AG09319 (cell line): ENCODE measurements at regions not wholly inside any gene's neighbourhood (a gene's known extent, or its start where the extent isn't known, plus 50 kb on each side); places are given as distances from the start of the nearest gene placed in this dataset.
"Not testable (repeated sequence)": the region's sequence is repeated elsewhere in the genome, so short reads cannot be mapped to it uniquely, and the experiment has no call there.

Experiments
- DNase-seq: peaks from one replicate; pipeline ENCODE4 v3.0.0-alpha.2; 2010; ENCODE audit warnings: low read depth; ENCODE audit errors: extremely low read depth
- TF ChIP-seq, protein P1 (sequence below): IDR thresholded peaks from 2 replicates; pipeline ENCODE4 v1.5.1; 2011; ENCODE audit warnings: low read depth, mild to moderate bottlenecking, inconsistent platforms, low read length, moderate library complexity

DNA sequence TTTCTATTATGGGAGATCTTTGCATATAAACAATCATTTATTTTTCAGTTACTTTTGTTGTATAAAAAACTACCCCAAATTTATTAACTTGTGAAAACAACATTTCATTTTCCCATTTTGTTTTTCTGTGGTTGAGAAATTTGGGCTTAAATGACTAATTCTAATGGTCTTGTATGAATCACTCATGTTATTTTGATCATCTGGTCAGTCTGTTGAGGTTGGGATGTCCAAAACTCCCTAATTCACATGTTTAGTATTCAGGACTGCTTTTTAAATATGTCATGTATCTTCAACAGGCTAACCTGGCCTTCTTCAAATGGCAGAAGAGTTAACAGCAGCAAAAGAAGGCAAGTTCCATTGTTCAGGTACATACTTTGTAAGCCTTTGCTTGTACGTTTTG is 788.1 kb downstream of the TRIB2 start:
- no peak for DNase-seq
- TF ChIP-seq, protein P1, sequence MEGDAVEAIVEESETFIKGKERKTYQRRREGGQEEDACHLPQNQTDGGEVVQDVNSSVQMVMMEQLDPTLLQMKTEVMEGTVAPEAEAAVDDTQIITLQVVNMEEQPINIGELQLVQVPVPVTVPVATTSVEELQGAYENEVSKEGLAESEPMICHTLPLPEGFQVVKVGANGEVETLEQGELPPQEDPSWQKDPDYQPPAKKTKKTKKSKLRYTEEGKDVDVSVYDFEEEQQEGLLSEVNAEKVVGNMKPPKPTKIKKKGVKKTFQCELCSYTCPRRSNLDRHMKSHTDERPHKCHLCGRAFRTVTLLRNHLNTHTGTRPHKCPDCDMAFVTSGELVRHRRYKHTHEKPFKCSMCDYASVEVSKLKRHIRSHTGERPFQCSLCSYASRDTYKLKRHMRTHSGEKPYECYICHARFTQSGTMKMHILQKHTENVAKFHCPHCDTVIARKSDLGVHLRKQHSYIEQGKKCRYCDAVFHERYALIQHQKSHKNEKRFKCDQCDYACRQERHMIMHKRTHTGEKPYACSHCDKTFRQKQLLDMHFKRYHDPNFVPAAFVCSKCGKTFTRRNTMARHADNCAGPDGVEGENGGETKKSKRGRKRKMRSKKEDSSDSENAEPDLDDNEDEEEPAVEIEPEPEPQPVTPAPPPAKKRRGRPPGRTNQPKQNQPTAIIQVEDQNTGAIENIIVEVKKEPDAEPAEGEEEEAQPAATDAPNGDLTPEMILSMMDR = no peak

DNA sequence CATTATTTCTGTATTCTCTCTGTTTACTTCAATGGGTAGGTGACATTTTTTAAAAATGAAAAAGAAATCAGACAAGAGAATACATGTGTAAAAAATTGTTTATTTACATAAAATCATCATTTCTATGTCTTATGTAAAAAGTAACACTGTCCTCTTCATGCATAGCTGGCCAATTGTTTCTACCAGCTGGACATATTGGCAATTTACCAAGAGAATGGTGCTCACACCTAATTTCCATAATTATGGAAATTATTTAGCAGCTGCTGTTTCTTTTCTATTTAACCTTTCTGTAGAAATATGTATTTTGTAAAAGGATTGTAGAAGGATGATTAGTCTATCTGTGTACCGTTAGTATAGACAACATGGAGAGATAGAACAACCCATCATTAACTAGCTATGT is 791.9 kb downstream of the TRIB2 start:
- TF ChIP-seq, protein P1 = no peak
- no peak for DNase-seq

DNA sequence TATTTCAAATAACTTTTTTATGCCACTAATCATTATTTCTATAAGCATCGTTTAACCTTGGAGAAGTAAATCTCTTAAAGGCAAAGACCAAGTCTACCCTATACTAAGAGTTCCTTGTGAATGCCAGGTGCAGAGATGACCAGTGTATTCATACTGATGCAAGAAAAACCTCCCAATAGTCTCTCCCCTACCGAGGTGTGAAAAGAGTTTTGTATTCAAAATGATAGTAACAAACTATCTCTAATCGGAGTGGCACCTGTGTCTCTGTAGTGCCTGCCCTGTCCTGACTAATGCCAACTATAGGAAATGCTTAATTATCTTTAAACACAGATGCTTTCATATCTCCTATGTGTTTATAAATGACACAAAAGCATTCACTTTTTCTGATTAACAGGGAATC is 798.5 kb downstream of the TRIB2 start:
- no peak for DNase-seq
- TF ChIP-seq, protein P1 = no peak

DNA sequence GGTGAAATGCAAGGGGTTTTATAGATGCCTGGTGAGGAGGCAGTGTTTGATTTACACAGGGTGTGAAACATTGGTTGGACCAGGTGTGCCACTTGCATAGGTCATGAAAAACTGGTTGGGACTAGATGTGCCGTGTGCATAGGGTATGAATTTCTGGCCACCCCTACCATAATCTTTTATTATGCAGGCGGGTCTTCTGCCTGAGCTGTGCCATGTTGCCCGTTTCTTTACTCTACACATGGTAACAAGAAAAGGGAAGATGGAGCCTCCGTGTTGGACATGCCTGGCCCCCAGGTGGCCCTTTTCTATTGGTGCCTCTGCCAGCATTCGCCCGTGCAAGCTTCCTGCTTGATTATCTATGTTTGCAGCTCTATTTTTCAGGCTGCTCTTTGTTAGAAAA is 805.4 kb downstream of the TRIB2 start:
- DNase-seq = no peak
- TF ChIP-seq, protein P1 = no peak

DNA sequence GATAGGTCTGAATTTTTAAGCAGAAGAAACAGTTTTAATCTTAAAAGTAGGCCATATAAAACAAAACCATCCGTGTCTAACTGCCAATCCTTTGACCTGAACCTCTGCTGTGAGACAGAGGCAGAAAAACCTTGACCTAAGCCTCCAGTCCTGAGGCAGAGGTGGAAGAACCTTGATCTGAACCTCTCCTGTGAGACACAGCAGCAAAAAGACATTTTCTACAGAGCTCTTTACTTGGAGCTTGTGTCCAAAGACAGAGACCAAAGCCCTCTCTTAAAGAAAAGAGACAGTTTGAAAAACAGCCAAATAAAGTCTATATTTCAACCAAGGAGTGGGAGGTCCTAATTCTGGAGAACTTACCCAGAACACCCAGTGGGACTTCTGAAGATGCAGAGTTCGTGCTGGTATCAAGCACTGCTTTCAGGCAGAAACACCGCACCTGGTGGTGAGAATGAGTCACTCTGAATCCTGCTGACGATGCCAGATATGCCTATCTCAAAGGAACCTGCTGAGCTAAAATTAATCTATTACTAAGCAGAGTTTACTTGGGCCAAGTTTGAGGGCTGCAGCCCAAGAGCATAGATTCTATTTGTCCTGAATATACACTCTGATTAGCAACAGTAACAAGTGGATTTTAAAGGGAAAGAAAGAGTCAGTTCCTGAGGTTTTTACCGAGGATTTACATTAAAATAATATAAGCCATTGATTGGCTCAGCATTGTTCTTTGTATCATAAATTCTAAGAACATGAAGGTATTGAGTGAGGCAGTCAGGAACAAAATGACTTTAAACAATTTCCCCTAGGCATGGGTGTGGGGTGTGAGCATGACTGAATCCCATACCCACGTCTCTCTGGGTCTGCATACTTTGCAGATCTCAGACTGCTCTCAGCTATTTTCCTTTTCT is 806.4 kb downstream of the TRIB2 start:
- DNase-seq = no peak

DNA sequence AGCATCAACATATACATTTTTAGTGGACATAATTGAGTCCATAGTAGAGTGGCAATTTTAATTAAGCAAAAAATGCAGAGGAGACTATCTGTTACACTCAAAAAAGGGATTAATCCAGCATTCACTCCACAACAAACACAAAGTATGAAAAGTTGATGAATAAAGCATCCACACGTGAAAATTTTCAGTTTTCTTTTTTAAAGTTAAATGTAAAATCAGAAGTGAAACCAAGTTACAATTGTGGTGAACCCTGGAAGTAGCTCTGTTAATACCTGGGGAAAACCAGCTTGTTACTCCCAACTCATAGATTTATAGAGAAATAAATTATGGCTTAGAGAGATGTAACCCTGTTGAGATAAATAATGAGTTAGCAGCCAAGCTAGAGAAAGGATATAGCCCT is 807.8 kb downstream of the TRIB2 start:
- no peak for DNase-seq
- TF ChIP-seq, protein P1 = no peak

More for the DNA sequence above, 806.4 kb downstream of the TRIB2 start:
- TF ChIP-seq, protein P1 = no peak

DNA sequence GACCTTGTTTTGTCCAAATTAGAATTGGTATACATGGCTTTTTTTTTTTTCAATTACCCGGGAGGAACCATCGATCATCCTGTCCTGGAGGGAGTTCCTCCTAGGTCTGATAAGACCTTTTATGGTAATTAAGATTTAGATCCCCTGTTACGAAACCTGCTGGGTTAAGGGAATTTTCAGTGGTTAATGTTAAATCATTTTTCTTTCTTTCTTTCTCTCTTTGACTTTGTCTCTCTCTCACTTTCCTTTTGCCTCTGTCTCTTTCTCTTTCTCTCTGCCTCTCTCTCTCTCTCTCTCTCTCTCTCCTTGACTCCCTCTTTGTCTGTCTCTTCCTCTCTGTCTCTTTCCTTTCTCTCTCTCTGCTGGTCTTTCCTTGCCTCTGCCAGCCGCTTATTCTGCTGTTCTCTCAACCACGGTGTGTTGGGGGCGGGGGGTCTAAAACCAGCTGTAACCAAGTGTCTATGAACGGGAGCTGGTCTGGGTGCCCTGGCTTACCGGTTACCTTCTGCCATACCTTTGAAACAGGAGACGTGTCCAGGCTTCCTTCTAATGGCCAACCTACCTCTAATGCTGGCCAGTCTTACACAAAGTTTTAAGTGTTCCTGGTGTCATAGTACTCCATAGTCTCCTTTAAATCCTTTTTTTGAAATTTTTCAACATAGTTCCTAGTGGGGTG is 815.1 kb downstream of the TRIB2 start:
- DNase-seq = not testable (repeated sequence)

DNA sequence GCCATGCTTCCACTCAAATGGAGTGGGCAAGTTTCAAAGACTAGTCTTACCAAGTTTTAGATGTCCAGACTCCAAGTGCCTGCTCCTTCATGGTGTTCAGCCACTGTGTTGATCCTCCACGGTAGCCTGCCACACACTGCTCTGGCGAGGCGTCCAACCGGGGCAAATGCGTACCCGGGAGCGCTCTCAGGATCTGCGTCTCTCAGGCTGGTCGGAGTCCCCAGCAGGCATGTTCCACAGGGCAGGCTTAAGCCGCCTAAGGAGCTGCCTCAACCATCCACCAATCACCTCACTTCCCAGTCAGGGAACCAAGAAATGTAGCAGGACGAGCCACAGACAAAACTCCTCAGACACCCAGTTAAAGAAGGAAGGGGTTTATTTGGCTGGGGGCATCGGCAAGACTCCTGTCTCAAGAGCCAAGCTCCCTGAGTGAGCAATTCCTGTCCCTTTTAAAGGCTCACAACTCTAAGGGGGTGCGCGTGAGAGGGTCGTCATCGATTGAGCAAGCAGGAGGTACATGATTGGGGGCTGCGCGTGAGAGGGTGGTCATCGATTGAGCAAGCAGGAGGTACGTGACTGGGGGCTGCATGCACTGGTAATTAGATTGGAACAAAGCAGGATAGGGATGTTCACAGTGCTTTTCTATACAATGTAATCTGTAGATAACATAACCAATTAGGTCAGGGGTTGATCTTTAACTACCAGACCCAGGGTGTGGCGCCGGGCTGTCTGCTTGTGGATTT is 816.2 kb downstream of the TRIB2 start:
- DNase-seq = not testable (repeated sequence)
